ENCODE measurements at regions not wholly inside any gene's neighbourhood (a gene's known extent, or its start where the extent isn't known, plus 50 kb on each side); places are given as distances from the start of the nearest gene placed in this dataset.

- no peak for DNase-seq
These were observed 199.6 kb downstream of the BCL11B start for GRCh38 chr14:99072433-99072832.

GRCh38 chr14:99072956-99073355 lies 199.0 kb downstream of the BCL11B start:
- no peak for DNase-seq

- DNase-seq: no peak
These were observed 198.6 kb downstream of the BCL11B start for GRCh38 chr14:99073431-99073830.

- DNase-seq: no peak
These were observed 196.9 kb downstream of the BCL11B start for GRCh38 chr14:99075061-99075460.

- DNase-seq: no peak
These were observed 196.1 kb downstream of the BCL11B start for GRCh38 chr14:99075771-99076375.

- no peak for DNase-seq
These were observed 194.7 kb downstream of the BCL11B start for GRCh38 chr14:99077076-99077843.

GRCh38 chr14:99077844-99078236 lies 194.2 kb downstream of the BCL11B start:
- DNase-seq: no peak

- DNase-seq: no peak
These were observed 193.6 kb downstream of the BCL11B start for GRCh38 chr14:99078426-99078825.

- DNase-seq: no peak
These were observed 192.8 kb downstream of the BCL11B start for GRCh38 chr14:99079061-99079727.

GRCh38 chr14:99080306-99080705 lies 191.7 kb downstream of the BCL11B start:
- DNase-seq: no peak

- DNase-seq: no peak
These were observed 190.7 kb downstream of the BCL11B start for GRCh38 chr14:99081156-99081765.

- no peak for DNase-seq
These were observed 190.1 kb downstream of the BCL11B start for GRCh38 chr14:99081880-99082279.

- no peak for DNase-seq
These were observed 178.2 kb downstream of the BCL11B start for GRCh38 chr14:99093532-99094517.

- no peak for DNase-seq
These were observed 177.1 kb downstream of the BCL11B start for GRCh38 chr14:99094901-99095300.

- no peak for DNase-seq
These were observed 176.6 kb downstream of the BCL11B start for GRCh38 chr14:99095369-99095768.

- no peak for DNase-seq
These were observed 173.8 kb downstream of the BCL11B start for GRCh38 chr14:99098199-99098598.

GRCh38 chr14:99099051-99099787 lies 172.8 kb downstream of the BCL11B start:
- no peak for DNase-seq

GRCh38 chr14:99100497-99101270 lies 171.3 kb downstream of the BCL11B start:
- no peak for DNase-seq

GRCh38 chr14:99101855-99102461 lies 170.0 kb downstream of the BCL11B start:
- DNase-seq: no peak

- DNase-seq: no peak
These were observed 155.2 kb downstream of the BCL11B start for GRCh38 chr14:99116741-99117295.
